ENCODE measurements at regions not wholly inside any gene's neighbourhood (a gene's known extent, or its start where the extent isn't known, plus 50 kb on each side); places are given as distances from the start of the nearest gene placed in this dataset.
"Not testable (repeated sequence)": the region's sequence is repeated elsewhere in the genome, so short reads cannot be mapped to it uniquely, and the experiment has no call there.

GRCh38 chrX:142742581-142742980, 283.1 kb upstream of the SPANXN4 start:
- no peak for DNase-seq

- DNase-seq: no peak
Observed at GRCh38 chrX:142733327-142733726, 292.4 kb upstream of the SPANXN4 start.

GRCh38 chrX:142711796-142712290, 313.9 kb upstream of the SPANXN4 start:
- DNase-seq: no peak

GRCh38 chrX:142702749-142703148, 323.0 kb upstream of the SPANXN4 start:
- DNase-seq: no peak

GRCh38 chrX:142688256-142688655, 337.5 kb upstream of the SPANXN4 start:
- DNase-seq: no peak

GRCh38 chrX:142686653-142687283, 339.0 kb upstream of the SPANXN4 start:
- DNase-seq: no peak

GRCh38 chrX:142686206-142686605, 339.5 kb upstream of the SPANXN4 start:
- DNase-seq: no peak

GRCh38 chrX:142680038-142680437, 345.7 kb upstream of the SPANXN4 start:
- DNase-seq: no peak

- DNase-seq: no peak
Observed at GRCh38 chrX:142671036-142671435, 354.7 kb upstream of the SPANXN4 start.

GRCh38 chrX:142663330-142664095, 362.2 kb upstream of the SPANXN4 start:
- no peak for DNase-seq

- no peak for DNase-seq
Observed at GRCh38 chrX:142661696-142662095, 364.0 kb upstream of the SPANXN4 start.

- no peak for DNase-seq
Observed at GRCh38 chrX:142655507-142655906, 370.2 kb upstream of the SPANXN4 start.

GRCh38 chrX:142637206-142637605, 388.5 kb upstream of the SPANXN4 start:
- DNase-seq: no peak

- no peak for DNase-seq
Observed at GRCh38 chrX:142616636-142617035, 409.1 kb upstream of the SPANXN4 start.

- no peak for DNase-seq
Observed at GRCh38 chrX:142613403-142613802, 408.3 kb upstream of the MAGEC2 start.

- not testable (repeated sequence) for DNase-seq
Observed at GRCh38 chrX:142606629-142607028, 401.5 kb upstream of the MAGEC2 start.

GRCh38 chrX:142601792-142602191, 396.7 kb upstream of the MAGEC2 start:
- no peak for DNase-seq

- no peak for DNase-seq
Observed at GRCh38 chrX:142593361-142593862, 388.3 kb upstream of the MAGEC2 start.

- DNase-seq: no peak
Observed at GRCh38 chrX:142576615-142577014, 371.5 kb upstream of the MAGEC2 start.

- no peak for DNase-seq
Observed at GRCh38 chrX:142549923-142550322, 344.8 kb upstream of the MAGEC2 start.

- DNase-seq: no peak
Observed at GRCh38 chrX:142505839-142506238, 300.7 kb upstream of the MAGEC2 start.

- DNase-seq: no peak
Observed at GRCh38 chrX:142503967-142504643, 299.0 kb upstream of the MAGEC2 start.

- DNase-seq: no peak
Observed at GRCh38 chrX:142502441-142502840, 297.4 kb upstream of the MAGEC2 start.

GRCh38 chrX:142499992-142500391, 294.9 kb upstream of the MAGEC2 start:
- no peak for DNase-seq
